Cardiac muscle cell (in vitro differentiated cells and primary cell): ENCODE measurements at regions not wholly inside any gene's neighbourhood (a gene's known extent, or its start where the extent isn't known, plus 50 kb on each side); places are given as distances from the start of the nearest gene placed in this dataset.

ENCODE experiments used
- DNase-seq, 2 donors: peaks; one replicate each; pipeline versions ENCODE4 v3.0.0 to v3.0.0-alpha.2; 2010 to 2017; ENCODE audit warnings: low read depth in 1 of 2, low spot score in 1 of 2
- H3K27ac ChIP-seq: fragments of 200-600 bp; sonication (generic); 2 replicates; pipeline ENCODE4 v1.5.1; 2016
- H3K27me3 ChIP-seq: fragments of 200-600 bp; sonication (generic); 2 replicates; pipeline ENCODE4 v1.6.0; 2016; ENCODE audit warnings: control low read depth
- H3K36me3 ChIP-seq: fragments of 200-600 bp; sonication (generic); 2 replicates; pipeline ENCODE4 v1.5.1; 2016; ENCODE audit warnings: control low read depth
- H3K4me1 ChIP-seq: fragments of 200-600 bp; sonication (generic); 2 replicates; pipeline ENCODE4 v1.8.1; 2017; ENCODE audit warnings: low read depth, mild to moderate bottlenecking, mixed run types
- H3K4me3 ChIP-seq: fragments of 200-600 bp; sonication (generic); 2 replicates; pipeline ENCODE4 v1.5.1; 2016; ENCODE audit warnings: mild to moderate bottlenecking
- H3K9me3 ChIP-seq: fragments of 200-600 bp; sonication (generic); 2 replicates; pipeline ENCODE4 v1.5.1; 2017; ENCODE audit warnings: low read depth, mild to moderate bottlenecking, control low read depth
- TF ChIP-seq, protein P1 (sequence below): IDR thresholded peaks from 2 replicates; pipeline ENCODE4 v1.5.1; 2012; ENCODE audit warnings: low read depth, mild to moderate bottlenecking, low read length

DNA sequence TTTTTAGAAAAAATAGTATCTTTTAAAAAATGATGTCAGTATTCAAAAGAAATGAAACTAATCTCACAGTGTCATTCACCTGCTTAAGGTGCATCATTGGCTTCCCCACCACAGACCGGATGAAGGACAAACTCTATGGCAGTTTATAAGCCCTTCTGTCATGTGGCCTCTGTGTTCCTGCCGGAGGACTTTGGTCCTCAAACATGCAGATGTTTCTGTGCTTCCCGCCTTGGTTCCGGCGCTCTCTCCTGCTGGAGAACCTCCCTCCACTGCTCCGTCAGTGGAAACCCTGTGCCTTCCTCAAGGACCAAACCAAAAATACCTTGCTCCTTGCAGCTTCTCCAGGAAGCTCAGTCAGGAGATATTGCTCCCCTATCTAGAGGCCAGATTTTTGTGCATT lies 326.3 kb downstream of the UACA start:
- peaks cover 54% of the 10 kb centered on the region for H3K4me1 ChIP-seq
- DNase-seq: no peak
- TF ChIP-seq, protein P1, sequence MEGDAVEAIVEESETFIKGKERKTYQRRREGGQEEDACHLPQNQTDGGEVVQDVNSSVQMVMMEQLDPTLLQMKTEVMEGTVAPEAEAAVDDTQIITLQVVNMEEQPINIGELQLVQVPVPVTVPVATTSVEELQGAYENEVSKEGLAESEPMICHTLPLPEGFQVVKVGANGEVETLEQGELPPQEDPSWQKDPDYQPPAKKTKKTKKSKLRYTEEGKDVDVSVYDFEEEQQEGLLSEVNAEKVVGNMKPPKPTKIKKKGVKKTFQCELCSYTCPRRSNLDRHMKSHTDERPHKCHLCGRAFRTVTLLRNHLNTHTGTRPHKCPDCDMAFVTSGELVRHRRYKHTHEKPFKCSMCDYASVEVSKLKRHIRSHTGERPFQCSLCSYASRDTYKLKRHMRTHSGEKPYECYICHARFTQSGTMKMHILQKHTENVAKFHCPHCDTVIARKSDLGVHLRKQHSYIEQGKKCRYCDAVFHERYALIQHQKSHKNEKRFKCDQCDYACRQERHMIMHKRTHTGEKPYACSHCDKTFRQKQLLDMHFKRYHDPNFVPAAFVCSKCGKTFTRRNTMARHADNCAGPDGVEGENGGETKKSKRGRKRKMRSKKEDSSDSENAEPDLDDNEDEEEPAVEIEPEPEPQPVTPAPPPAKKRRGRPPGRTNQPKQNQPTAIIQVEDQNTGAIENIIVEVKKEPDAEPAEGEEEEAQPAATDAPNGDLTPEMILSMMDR: no peak

DNA sequence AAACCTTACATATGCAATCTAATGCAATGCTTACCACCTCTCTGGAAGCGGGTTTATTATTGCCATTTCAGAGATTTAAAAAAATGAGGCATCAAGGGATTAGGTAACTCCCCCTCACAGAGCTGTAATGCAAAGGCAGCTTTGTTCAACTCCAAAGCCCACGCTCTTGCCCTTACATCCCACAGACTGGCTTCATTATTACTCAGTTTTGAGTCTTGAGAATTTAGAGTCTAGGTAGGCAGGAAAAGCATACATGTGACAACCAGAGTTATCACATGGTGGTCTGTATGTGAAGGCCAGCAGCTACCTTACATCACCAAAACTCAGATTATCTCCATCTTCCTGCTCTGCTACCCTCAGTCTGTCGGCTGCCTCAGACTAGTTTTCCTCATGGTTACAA lies 326.9 kb downstream of the UACA start:
- H3K4me1 ChIP-seq: peaks cover 54% of the 10 kb centered on the region
- DNase-seq: no peak

More for the DNA sequence above, 326.3 kb downstream of the UACA start:
- Histone ChIP-seq H3K27me3 (no peaks in the 10 kb centered on the region), H3K36me3 (no peaks in the 10 kb centered on the region), H3K4me3 (no peak overlapping the region), H3K27ac (no peak overlapping the region), H3K9me3 (no peaks in the 10 kb centered on the region)

DNA sequence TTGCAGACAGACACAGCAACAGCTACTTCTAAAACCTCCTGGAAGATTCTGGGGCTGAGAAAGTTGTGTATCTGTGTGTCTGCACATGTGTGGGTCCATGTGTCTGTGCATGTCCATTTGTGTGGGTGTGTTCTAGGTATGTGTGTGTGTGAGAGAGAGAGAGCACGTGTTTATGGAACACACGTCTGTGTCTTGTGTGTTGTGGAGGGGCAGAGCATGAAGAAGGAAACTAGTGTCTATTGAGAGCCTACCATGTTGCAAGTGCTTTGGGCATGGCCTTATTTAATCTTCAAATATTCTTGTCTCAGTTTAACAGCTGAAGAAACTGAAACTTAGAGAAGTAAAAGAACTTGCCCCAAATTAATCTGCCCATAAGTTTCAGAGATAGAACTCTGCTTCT lies 327.5 kb downstream of the UACA start:
- H3K27ac ChIP-seq: no peak overlapping the region
- no peak for DNase-seq
- H3K9me3 ChIP-seq: no peaks in the 10 kb centered on the region
- no peaks in the 10 kb centered on the region for H3K27me3 ChIP-seq
- TF ChIP-seq, protein P1: no peak
- no peaks in the 10 kb centered on the region for H3K36me3 ChIP-seq
- H3K4me1 ChIP-seq: peaks cover 54% of the 10 kb centered on the region
- no peak overlapping the region for H3K4me3 ChIP-seq

More for the DNA sequence above, 326.9 kb downstream of the UACA start:
- Histone ChIP-seq H3K4me3 (no peak overlapping the region), H3K27ac (no peak overlapping the region), H3K9me3 (no peaks in the 10 kb centered on the region), H3K36me3 (no peaks in the 10 kb centered on the region), H3K27me3 (no peaks in the 10 kb centered on the region)
- TF ChIP-seq, protein P1: no peak

DNA sequence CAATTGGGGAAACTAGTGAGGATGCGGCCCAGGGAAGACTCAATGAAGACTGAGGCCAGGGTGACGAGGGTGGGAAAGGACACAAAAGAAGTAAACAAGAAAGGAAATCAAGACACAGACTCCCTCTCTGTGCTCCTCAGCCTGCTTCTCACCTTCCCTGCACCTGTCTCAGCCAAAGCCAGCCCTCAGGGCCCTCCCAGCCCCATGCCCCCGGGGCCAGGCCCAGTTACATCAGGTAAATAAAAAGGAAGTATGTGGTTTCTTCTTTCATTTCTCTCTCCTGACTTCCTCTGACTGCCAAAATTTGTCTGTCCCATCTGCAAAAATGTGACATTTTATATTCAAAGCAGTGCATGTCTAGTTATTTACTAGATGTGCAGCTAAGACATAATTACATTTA lies 328.0 kb downstream of the UACA start:
- peaks cover 54% of the 10 kb centered on the region for H3K4me1 ChIP-seq
- H3K36me3 ChIP-seq: no peaks in the 10 kb centered on the region
- no peaks in the 10 kb centered on the region for H3K9me3 ChIP-seq
- no peak overlapping the region for H3K4me3 ChIP-seq
- DNase-seq: no peak
- TF ChIP-seq, protein P1: no peak
- H3K27me3 ChIP-seq: no peaks in the 10 kb centered on the region
- no peak overlapping the region for H3K27ac ChIP-seq

DNA sequence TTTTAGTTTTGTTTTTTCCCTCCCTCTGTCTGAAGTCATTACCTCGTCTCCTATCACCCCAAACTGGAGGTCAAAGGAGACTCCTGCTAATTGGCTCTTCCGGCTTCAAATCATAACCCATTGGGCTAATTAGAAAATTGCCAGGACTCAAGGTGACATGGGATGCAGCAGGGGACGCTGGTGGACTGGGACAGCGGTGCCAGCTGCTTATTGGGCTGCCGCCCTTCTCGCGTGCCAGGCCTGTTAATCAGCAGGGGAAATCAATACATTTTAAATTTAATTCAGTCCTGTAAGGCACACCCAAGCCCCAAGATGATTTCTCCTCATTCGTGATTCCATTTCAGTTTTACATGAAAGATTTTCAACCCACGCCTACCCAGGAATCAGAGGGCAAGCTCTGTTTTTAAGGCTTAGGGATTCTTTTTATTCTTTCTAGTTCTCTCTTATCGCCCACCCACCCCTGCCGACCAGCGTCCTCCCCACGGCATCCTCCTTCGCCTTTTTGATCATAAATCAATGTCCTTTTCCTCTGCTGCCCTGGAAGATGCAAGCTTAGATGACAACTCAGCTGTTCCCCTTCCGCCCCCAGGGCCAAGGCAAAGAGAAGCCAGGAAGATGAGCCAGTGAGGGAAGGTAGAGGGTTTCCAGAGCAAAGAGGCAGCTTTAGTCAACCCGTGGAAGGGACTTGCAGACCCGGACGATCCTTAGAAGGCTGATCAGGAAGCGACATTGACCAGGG lies 329.6 kb downstream of the UACA start:
- no peaks in the 10 kb centered on the region for H3K27me3 ChIP-seq

More for the DNA sequence above, 329.6 kb downstream of the UACA start:
- DNase-seq: no peak
- no peak overlapping the region for H3K4me3 ChIP-seq
- TF ChIP-seq, protein P1: no peak
- no peak overlapping the region for H3K27ac ChIP-seq
- peaks cover 45% of the 10 kb centered on the region for H3K4me1 ChIP-seq
- no peaks in the 10 kb centered on the region for H3K36me3 ChIP-seq
- H3K9me3 ChIP-seq: no peaks in the 10 kb centered on the region
